ENCODE measurements at regions not wholly inside any gene's neighbourhood (a gene's known extent, or its start where the extent isn't known, plus 50 kb on each side); places are given as distances from the start of the nearest gene placed in this dataset.

DNA sequence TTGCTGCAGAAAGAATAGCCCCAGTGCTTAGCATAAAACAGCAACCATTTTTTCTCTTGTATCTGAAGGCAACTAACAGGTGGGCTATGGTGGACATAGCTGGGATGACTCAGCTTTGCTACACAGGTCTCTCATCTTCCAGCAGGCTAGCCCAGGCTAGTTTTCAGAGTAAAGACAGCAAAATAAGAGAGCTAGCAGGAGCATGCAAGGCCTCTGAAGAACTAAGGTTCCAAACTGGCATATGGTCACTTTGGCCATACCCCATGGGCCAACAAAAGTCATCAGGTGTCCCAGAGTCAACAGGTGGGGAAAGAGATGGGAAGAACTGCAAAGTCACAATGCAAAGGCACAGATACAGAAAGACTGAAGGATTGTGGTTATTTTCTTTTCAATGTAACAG lies 571.6 kb upstream of the MGMT start:
- TF ChIP-seq, protein P1, sequence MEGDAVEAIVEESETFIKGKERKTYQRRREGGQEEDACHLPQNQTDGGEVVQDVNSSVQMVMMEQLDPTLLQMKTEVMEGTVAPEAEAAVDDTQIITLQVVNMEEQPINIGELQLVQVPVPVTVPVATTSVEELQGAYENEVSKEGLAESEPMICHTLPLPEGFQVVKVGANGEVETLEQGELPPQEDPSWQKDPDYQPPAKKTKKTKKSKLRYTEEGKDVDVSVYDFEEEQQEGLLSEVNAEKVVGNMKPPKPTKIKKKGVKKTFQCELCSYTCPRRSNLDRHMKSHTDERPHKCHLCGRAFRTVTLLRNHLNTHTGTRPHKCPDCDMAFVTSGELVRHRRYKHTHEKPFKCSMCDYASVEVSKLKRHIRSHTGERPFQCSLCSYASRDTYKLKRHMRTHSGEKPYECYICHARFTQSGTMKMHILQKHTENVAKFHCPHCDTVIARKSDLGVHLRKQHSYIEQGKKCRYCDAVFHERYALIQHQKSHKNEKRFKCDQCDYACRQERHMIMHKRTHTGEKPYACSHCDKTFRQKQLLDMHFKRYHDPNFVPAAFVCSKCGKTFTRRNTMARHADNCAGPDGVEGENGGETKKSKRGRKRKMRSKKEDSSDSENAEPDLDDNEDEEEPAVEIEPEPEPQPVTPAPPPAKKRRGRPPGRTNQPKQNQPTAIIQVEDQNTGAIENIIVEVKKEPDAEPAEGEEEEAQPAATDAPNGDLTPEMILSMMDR (conservative IDR thresholded peaks at IDR 0.05 in 1 of 2, IDR thresholded peaks at IDR 0.05 in 1 of 2; ENCODE audit: extremely low read depth in 1 of 2, insufficient read depth in 1 of 2, low read depth in 1 of 2, low read length in 2 of 2) = no peak
- no peak for TF ChIP-seq EZH2 (IDR thresholded peaks at IDR 0.05; ENCODE audit: borderline replicate concordance, low read length)

Measured in mammary epithelial cell (primary cell).